HEK293 (cell line): ENCODE measurements at regions not wholly inside any gene's neighbourhood (a gene's known extent, or its start where the extent isn't known, plus 50 kb on each side); places are given as distances from the start of the nearest gene placed in this dataset.

ENCODE experiments used
- CTCF ChIA-PET: fragments of 350-600 bp; formaldehyde crosslinking; extraction: SDS; loops from one replicate; lab custom pipeline; 2021; ENCODE audit warnings: antibody characterized with exemption; lab: Yijun Ruan, JAX
- POLR2A ChIA-PET: fragments of 300-600 bp; formaldehyde crosslinking; extraction: SDS; loops from one replicate; lab custom pipeline; 2020; ENCODE audit warnings: antibody characterized with exemption, inconsistent platforms; lab: Yijun Ruan, JAX
- H3K27ac ChIP-seq: fragments of 200-500 bp; sonication (Bioruptor generic); 2 replicates; pipeline ENCODE4 v1.5.1; 2014; ENCODE audit warnings: low read depth, low read length, control low read depth, inconsistent platforms; ENCODE audit errors: extremely low read depth
- H3K36me3 ChIP-seq, 2 experiments: fragments of 200-500 bp in 1 of 2; sonication (Bioruptor generic) in 1 of 2; 1 replicate in 1 of 2; 2 replicates in 1 of 2; pipeline ENCODE4 v1.5.1; 2014 to 2017; ENCODE audit warnings: inconsistent platforms in 2 of 2, low read length in 2 of 2; ENCODE audit not compliant: control insufficient read depth in 2 of 2, insufficient read depth in 1 of 2
- H3K4me1 ChIP-seq: fragments of 200-500 bp; sonication (Bioruptor generic); 2 replicates; pipeline ENCODE4 v1.5.1; 2014; ENCODE audit warnings: mild to moderate bottlenecking, low read length, inconsistent platforms; ENCODE audit not compliant: control insufficient read depth, insufficient read depth
- H3K4me3 ChIP-seq: 2 replicates; pipeline ENCODE4 v1.5.1; 2011; ENCODE audit warnings: low read depth, mild to moderate bottlenecking, control low read depth, low read length, moderate library complexity
- H3K9me3 ChIP-seq: fragments of 200-500 bp; sonication (Bioruptor generic); 2 replicates; pipeline ENCODE4 v1.5.1; 2014; ENCODE audit warnings: low read depth, low read length, inconsistent platforms; ENCODE audit not compliant: control insufficient read depth, insufficient read depth
- AEBP2 ChIP-seq: fragments of 450-650 bp; formaldehyde crosslinking; IDR thresholded peaks from 2 replicates; pipeline ENCODE4 v1.5.1; 2016; ENCODE audit warnings: missing biosample characterization, missing genetic modification characterization, borderline replicate concordance
- CTCF ChIP-seq: fragments of 450-650 bp; formaldehyde crosslinking; IDR thresholded peaks from 2 replicates; pipeline ENCODE4 v1.5.1; 2016; ENCODE audit warnings: missing biosample characterization, missing genetic modification characterization
- KLF1 ChIP-seq: fragments of 450-650 bp; formaldehyde crosslinking; IDR thresholded peaks from 2 replicates; pipeline ENCODE4 v1.5.1; 2016; ENCODE audit warnings: missing biosample characterization, missing genetic modification characterization
- MZF1 ChIP-seq: fragments of 450-650 bp; formaldehyde crosslinking; IDR thresholded peaks from 2 replicates; pipeline ENCODE4 v1.5.1; 2017; ENCODE audit warnings: missing biosample characterization, missing genetic modification characterization, borderline replicate concordance
- PRDM2 ChIP-seq: fragments of 450-650 bp; formaldehyde crosslinking; IDR thresholded peaks from 2 replicates; pipeline ENCODE4 v1.5.1; 2016; ENCODE audit warnings: missing biosample characterization, missing genetic modification characterization, borderline replicate concordance
- RBAK ChIP-seq: fragments of 450-650 bp; formaldehyde crosslinking; IDR thresholded peaks from 2 replicates; pipeline ENCODE4 v1.5.1; 2016; ENCODE audit warnings: missing biosample characterization, missing genetic modification characterization
- SP3 ChIP-seq: fragments of 450-650 bp; formaldehyde crosslinking; IDR thresholded peaks from 2 replicates; pipeline ENCODE4 v1.5.1; 2016; ENCODE audit warnings: missing biosample characterization, missing genetic modification characterization
- ZBTB8A ChIP-seq: fragments of 450-650 bp; formaldehyde crosslinking; IDR thresholded peaks from 2 replicates; pipeline ENCODE4 v1.5.1; 2016; ENCODE audit warnings: missing biosample characterization, missing genetic modification characterization
- ZNF121 ChIP-seq: fragments of 450-650 bp; formaldehyde crosslinking; IDR thresholded peaks from 2 replicates; pipeline ENCODE4 v1.5.1; 2016; ENCODE audit warnings: missing biosample characterization, missing genetic modification characterization
- ZNF138 ChIP-seq: fragments of 450-650 bp; formaldehyde crosslinking; IDR thresholded peaks from 2 replicates; pipeline ENCODE4 v1.5.1; 2016; ENCODE audit warnings: missing biosample characterization, missing genetic modification characterization, borderline replicate concordance
- ZNF146 ChIP-seq: fragments of 450-650 bp; formaldehyde crosslinking; IDR thresholded peaks from 2 replicates; pipeline ENCODE4 v1.5.1; 2016; ENCODE audit warnings: missing biosample characterization, missing genetic modification characterization
- ZNF324 ChIP-seq: fragments of 450-650 bp; formaldehyde crosslinking; IDR thresholded peaks from 2 replicates; pipeline ENCODE4 v1.5.1; 2016; ENCODE audit warnings: missing biosample characterization, missing genetic modification characterization
- ZNF335 ChIP-seq: fragments of 450-650 bp; formaldehyde crosslinking; conservative IDR thresholded peaks from 2 replicates; pipeline ENCODE4 v1.5.1; 2016; ENCODE audit warnings: missing biosample characterization, missing genetic modification characterization
- ZNF416 ChIP-seq: fragments of 450-650 bp; formaldehyde crosslinking; IDR thresholded peaks from 2 replicates; pipeline ENCODE4 v1.5.1; 2016; ENCODE audit warnings: missing biosample characterization, missing genetic modification characterization
- ZNF426 ChIP-seq: fragments of 450-650 bp; formaldehyde crosslinking; IDR thresholded peaks from 2 replicates; pipeline ENCODE4 v1.5.1; 2017; ENCODE audit warnings: missing biosample characterization, missing genetic modification characterization, mild to moderate bottlenecking, inconsistent platforms, moderate library complexity
- ZNF544 ChIP-seq: fragments of 450-650 bp; formaldehyde crosslinking; IDR thresholded peaks from 2 replicates; pipeline ENCODE4 v1.5.0; 2017; ENCODE audit warnings: missing biosample characterization, missing genetic modification characterization
- ZNF639 ChIP-seq: fragments of 450-650 bp; formaldehyde crosslinking; IDR thresholded peaks from 2 replicates; pipeline ENCODE4 v1.5.1; 2016; ENCODE audit warnings: missing biosample characterization, missing genetic modification characterization
- ZNF76 ChIP-seq: fragments of 450-650 bp; formaldehyde crosslinking; IDR thresholded peaks from 2 replicates; pipeline ENCODE4; 2016; ENCODE audit warnings: low read depth, missing biosample characterization, missing genetic modification characterization, borderline replicate concordance
- ZNF791 ChIP-seq: fragments of 450-650 bp; formaldehyde crosslinking; IDR thresholded peaks from 2 replicates; pipeline ENCODE4 v1.5.1; 2016; ENCODE audit warnings: missing biosample characterization, missing genetic modification characterization

- no peaks in the 10 kb centered on the region for H3K4me1 ChIP-seq
- POLR2A ChIA-PET = no interaction called here
- no peaks in the 10 kb centered on the region for H3K36me3 ChIP-seq
- H3K9me3 ChIP-seq = no peaks in the 10 kb centered on the region
- CTCF ChIA-PET = interaction anchor here (0.6 kb wide), 1 partner anchor 35 kb away, joined by 3 read pairs; no protein-coding TSS in a partner anchor
- no peak for TF ChIP-seq ZNF426
- no peak for TF ChIP-seq AEBP2
- no peak for TF ChIP-seq ZNF138 (tag by site-specific recombination)
- no peak for TF ChIP-seq SP3
- no peak for TF ChIP-seq ZNF121 (tag by site-specific recombination)
- no peak for TF ChIP-seq ZNF639 (tag by site-specific recombination)
- no peak for TF ChIP-seq ZNF76 (tag by site-specific recombination)
- no peak for TF ChIP-seq ZBTB8A
- no peak for TF ChIP-seq ZNF791
- no peak for TF ChIP-seq PRDM2 (tag by site-specific recombination)
- no peak for TF ChIP-seq CTCF (tag by site-specific recombination)
- TF ChIP-seq ZNF146 = no peak
- no peak for TF ChIP-seq RBAK (tag by site-specific recombination)
- no peak for TF ChIP-seq KLF1
- TF ChIP-seq MZF1 (tag by site-specific recombination) = no peak
- no peak for TF ChIP-seq ZNF416
- TF ChIP-seq ZNF335 = no peak
- TF ChIP-seq ZNF324 (tag by site-specific recombination) = no peak
- no peak for TF ChIP-seq ZNF544
- TF ChIP-seq, all 188 proteins: peak for 0
- H3K27ac ChIP-seq = no peak overlapping the region
- no peak overlapping the region for H3K4me3 ChIP-seq
These were observed 68.6 kb downstream of the ZNF621 start for GRCh38 chr3:40593351-40593750.
